ENCODE measurements at regions not wholly inside any gene's neighbourhood (a gene's known extent, or its start where the extent isn't known, plus 50 kb on each side); places are given as distances from the start of the nearest gene placed in this dataset.

GRCh38 chr1:221015159-221015790 lies 136.0 kb downstream of the HLX start:
- Histone ChIP-seq H3K9ac (ENCODE audit: low read length) (no peak overlapping the region), H3K4me3 (ENCODE audit: insufficient read depth, low read depth, low read length) (no peak overlapping the region), H3K4me2 (ENCODE audit: low read length) (no peak overlapping the region), H3K4me1 (ENCODE audit: insufficient read depth, low read length) (no peaks in the 10 kb centered on the region), H4K20me1 (ENCODE audit: insufficient read depth, low read length) (no peaks in the 10 kb centered on the region), H3K36me3 (ENCODE audit: insufficient read depth, low read length) (no peaks in the 10 kb centered on the region), H3K79me2 (ENCODE audit: insufficient read depth, low read length) (no peaks in the 10 kb centered on the region), H3K9me3 (ENCODE audit: insufficient read depth, low read depth, low read length) (no peaks in the 10 kb centered on the region), H3K27me3 (ENCODE audit: insufficient read depth, low read length) (no peaks in the 10 kb centered on the region), H2AFZ (ENCODE audit: low read depth, low read length) (no peak overlapping the region), H3K27ac (ENCODE audit: low read depth, low read length) (no peak overlapping the region)
- no peaks in the 10 kb centered on the region for H3K4me1 Mint-ChIP-seq (ENCODE audit: low read depth, unreplicated experiment)
- no peaks in the 10 kb centered on the region for H3K9me3 Mint-ChIP-seq (ENCODE audit: unreplicated experiment)
- FAIRE-seq (no peak), DNase-seq (ENCODE audit: low read depth) (no peak)
- H3K36me3 Mint-ChIP-seq (ENCODE audit: low read depth, unreplicated experiment): no peaks in the 10 kb centered on the region
- H3K27me3 Mint-ChIP-seq (ENCODE audit: low read depth, unreplicated experiment): peaks cover 4% of the 10 kb centered on the region
- no peak for TF ChIP-seq EZH2 (IDR thresholded peaks at IDR 0.05; ENCODE audit: insufficient read depth, low read length)
- TF ChIP-seq, protein P1, sequence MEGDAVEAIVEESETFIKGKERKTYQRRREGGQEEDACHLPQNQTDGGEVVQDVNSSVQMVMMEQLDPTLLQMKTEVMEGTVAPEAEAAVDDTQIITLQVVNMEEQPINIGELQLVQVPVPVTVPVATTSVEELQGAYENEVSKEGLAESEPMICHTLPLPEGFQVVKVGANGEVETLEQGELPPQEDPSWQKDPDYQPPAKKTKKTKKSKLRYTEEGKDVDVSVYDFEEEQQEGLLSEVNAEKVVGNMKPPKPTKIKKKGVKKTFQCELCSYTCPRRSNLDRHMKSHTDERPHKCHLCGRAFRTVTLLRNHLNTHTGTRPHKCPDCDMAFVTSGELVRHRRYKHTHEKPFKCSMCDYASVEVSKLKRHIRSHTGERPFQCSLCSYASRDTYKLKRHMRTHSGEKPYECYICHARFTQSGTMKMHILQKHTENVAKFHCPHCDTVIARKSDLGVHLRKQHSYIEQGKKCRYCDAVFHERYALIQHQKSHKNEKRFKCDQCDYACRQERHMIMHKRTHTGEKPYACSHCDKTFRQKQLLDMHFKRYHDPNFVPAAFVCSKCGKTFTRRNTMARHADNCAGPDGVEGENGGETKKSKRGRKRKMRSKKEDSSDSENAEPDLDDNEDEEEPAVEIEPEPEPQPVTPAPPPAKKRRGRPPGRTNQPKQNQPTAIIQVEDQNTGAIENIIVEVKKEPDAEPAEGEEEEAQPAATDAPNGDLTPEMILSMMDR (IDR thresholded peaks at IDR 0.05; ENCODE audit: insufficient read depth, low read depth, low read length): no peak
- H3K27ac Mint-ChIP-seq (ENCODE audit: unreplicated experiment): no peak overlapping the region
- no peak overlapping the region for H3K4me3 Mint-ChIP-seq (ENCODE audit: unreplicated experiment)

DNA sequence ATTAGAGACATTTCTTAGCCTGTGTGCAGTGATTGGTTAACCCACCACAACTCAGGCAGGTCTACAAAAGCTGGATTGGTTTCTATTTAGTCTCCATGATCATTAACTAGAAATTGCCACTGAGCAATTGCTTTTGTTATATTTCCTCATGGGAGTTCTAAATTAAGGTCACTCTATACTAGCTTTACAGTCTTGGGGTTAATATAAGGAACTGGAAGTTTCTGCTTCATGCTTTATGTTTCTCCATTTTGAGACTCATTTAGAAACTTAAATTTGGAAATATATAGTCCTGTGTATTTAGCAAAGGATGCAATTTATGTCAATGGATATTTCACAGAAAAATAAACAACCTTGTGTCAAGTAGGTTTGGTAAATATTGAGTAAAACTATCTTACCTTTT lies 137.5 kb downstream of the HLX start:
- H2AFZ ChIP-seq (ENCODE audit: low read depth, low read length): no peak overlapping the region
- FAIRE-seq (no peak), DNase-seq (ENCODE audit: low read depth) (no peak)
- no peaks in the 10 kb centered on the region for H3K27me3 ChIP-seq (ENCODE audit: insufficient read depth, low read length)
- Mint-ChIP-seq H3K4me1 (ENCODE audit: low read depth, unreplicated experiment) (no peaks in the 10 kb centered on the region), H3K4me3 (ENCODE audit: unreplicated experiment) (no peak overlapping the region), H3K36me3 (ENCODE audit: low read depth, unreplicated experiment) (no peaks in the 10 kb centered on the region), H3K9me3 (ENCODE audit: unreplicated experiment) (peaks cover 4% of the 10 kb centered on the region), H3K27me3 (ENCODE audit: low read depth, unreplicated experiment) (peaks cover 10% of the 10 kb centered on the region), H3K27ac (ENCODE audit: unreplicated experiment) (no peak overlapping the region)
- H4K20me1 ChIP-seq (ENCODE audit: insufficient read depth, low read length): no peaks in the 10 kb centered on the region
- H3K4me2 ChIP-seq (ENCODE audit: low read length): no peak overlapping the region
- TF ChIP-seq, protein P1 (IDR thresholded peaks at IDR 0.05; ENCODE audit: insufficient read depth, low read depth, low read length): no peak
- no peak for TF ChIP-seq EZH2 (IDR thresholded peaks at IDR 0.05; ENCODE audit: insufficient read depth, low read length)
- no peaks in the 10 kb centered on the region for H3K36me3 ChIP-seq (ENCODE audit: insufficient read depth, low read length)
- no peaks in the 10 kb centered on the region for H3K9me3 ChIP-seq (ENCODE audit: insufficient read depth, low read depth, low read length)
- H3K4me1 ChIP-seq (ENCODE audit: insufficient read depth, low read length): no peaks in the 10 kb centered on the region
- H3K9ac ChIP-seq (ENCODE audit: low read length): no peak overlapping the region
- no peak overlapping the region for H3K4me3 ChIP-seq (ENCODE audit: insufficient read depth, low read depth, low read length)
- no peak overlapping the region for H3K27ac ChIP-seq (ENCODE audit: low read depth, low read length)
- no peaks in the 10 kb centered on the region for H3K79me2 ChIP-seq (ENCODE audit: insufficient read depth, low read length)

- Mint-ChIP-seq H3K36me3 (ENCODE audit: low read depth, unreplicated experiment) (no peaks in the 10 kb centered on the region), H3K9me3 (ENCODE audit: unreplicated experiment) (peaks cover 4% of the 10 kb centered on the region)
- FAIRE-seq: no peak
Measured at GRCh38 chr1:221018414-221018813, 139.2 kb downstream of the HLX start.

More at GRCh38 chr1:221018414-221018813, 139.2 kb downstream of the HLX start:
- Mint-ChIP-seq H3K27me3 (ENCODE audit: low read depth, unreplicated experiment) (peaks cover 12% of the 10 kb centered on the region), H3K4me3 (ENCODE audit: unreplicated experiment) (no peak overlapping the region), H3K27ac (ENCODE audit: unreplicated experiment) (no peak overlapping the region), H3K4me1 (ENCODE audit: low read depth, unreplicated experiment) (no peaks in the 10 kb centered on the region)
- no peaks in the 10 kb centered on the region for H3K36me3 ChIP-seq (ENCODE audit: insufficient read depth, low read length)
- H3K27me3 ChIP-seq (ENCODE audit: insufficient read depth, low read length): no peaks in the 10 kb centered on the region
- no peak overlapping the region for H2AFZ ChIP-seq (ENCODE audit: low read depth, low read length)
- H3K79me2 ChIP-seq (ENCODE audit: insufficient read depth, low read length): no peaks in the 10 kb centered on the region
- no peak overlapping the region for H3K4me3 ChIP-seq (ENCODE audit: insufficient read depth, low read depth, low read length)
- TF ChIP-seq, protein P1 (IDR thresholded peaks at IDR 0.05; ENCODE audit: insufficient read depth, low read depth, low read length): no peak
- no peak for DNase-seq (ENCODE audit: low read depth)
- no peak overlapping the region for H3K4me2 ChIP-seq (ENCODE audit: low read length)
- no peaks in the 10 kb centered on the region for H3K4me1 ChIP-seq (ENCODE audit: insufficient read depth, low read length)
- H3K9ac ChIP-seq (ENCODE audit: low read length): no peak overlapping the region
- no peak overlapping the region for H3K27ac ChIP-seq (ENCODE audit: low read depth, low read length)
- no peaks in the 10 kb centered on the region for H4K20me1 ChIP-seq (ENCODE audit: insufficient read depth, low read length)
- H3K9me3 ChIP-seq (ENCODE audit: insufficient read depth, low read depth, low read length): no peaks in the 10 kb centered on the region

Data from astrocyte (in vitro differentiated cells and primary cell).